ENCODE measurements at regions not wholly inside any gene's neighbourhood (a gene's known extent, or its start where the extent isn't known, plus 50 kb on each side); places are given as distances from the start of the nearest gene placed in this dataset.

DNA sequence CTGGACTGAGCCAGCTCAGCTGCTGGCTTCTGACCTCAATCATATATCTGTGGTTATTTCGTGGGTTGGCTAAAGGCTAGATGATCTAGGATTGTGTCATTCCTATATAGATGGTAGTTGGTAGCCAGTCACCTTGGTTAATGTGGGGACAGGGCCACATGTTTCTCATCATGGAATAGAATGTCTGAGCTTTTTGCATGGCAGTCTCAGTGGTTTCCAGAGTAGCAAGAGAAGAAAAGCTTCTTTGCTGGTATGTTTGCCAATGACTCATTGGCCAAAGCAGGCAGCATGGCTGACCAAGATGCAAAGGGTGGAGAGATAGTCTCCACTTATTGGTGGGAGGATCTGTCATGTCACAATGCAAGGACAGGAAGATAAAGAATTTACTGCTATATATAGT, 746.4 kb upstream of the FLRT2 start:
- DNase-seq = no peak

DNA sequence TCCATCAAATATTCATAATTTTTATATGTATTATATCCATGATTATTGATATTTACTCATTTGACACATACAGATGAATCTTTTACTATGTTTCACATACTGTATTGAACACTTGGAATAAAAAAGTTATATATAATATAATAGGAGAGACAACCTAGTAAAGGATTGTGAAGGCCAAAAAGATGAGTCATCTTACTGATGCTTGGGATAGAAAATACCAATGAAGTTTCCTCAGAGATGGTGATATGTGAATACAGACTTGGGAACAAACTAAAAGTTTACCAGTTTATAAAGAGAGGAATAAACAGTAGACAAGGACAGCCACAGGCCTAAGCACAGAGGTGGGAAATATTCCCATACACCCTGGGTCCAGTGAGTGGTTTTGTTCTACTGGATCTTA, 743.9 kb upstream of the FLRT2 start:
- no peak for DNase-seq

DNA sequence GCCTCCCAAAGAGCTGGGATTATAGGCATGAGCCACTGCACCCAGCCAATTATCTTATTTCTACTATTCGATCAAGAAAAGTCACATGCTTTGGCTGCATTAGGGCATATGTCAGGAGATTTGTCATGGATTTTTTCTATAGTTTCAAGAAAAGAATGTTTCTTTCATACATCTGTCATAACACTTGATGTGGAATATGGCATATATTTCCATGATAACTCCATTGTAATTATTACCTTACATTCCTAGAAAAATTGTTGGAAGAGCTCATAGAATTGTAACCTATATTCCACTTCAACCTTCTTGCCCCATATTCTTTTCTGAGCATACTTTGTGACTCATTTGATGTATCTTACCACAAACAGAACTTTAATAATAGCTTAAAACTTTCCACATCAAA, 740.9 kb upstream of the FLRT2 start:
- no peak for DNase-seq

DNA sequence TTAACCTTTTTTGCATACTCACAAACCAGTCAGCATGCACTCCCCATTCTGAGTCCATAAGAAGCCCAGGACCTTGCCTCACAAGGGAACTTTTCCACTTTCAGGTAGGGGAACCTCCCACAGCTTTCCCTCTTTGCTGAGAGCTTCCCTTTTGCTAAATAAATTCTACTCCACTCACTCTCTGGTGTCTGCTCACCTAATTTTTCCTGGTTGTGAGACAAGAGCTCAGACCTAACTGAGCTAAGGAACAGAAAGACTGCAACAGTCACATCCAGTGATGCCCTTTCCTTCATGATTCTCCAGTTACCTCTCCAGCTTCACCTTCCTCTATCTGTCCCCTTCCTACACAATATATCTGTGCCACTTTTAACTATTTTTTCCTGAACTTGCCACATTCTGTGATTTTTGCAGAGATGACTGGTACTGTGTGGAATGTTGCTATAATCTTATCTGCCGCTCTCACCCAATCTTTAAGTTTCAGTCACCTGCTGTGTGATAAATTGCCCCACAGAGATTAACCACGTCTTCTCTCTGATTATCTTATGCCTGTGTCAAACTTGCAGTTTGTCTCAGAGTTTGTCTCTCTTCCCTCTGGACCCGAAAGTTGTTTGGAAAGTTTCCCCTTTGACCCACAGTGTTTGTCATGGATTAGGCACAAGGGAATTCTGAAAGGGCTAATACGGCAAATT, 737.1 kb upstream of the FLRT2 start:
- no peak for DNase-seq

DNA sequence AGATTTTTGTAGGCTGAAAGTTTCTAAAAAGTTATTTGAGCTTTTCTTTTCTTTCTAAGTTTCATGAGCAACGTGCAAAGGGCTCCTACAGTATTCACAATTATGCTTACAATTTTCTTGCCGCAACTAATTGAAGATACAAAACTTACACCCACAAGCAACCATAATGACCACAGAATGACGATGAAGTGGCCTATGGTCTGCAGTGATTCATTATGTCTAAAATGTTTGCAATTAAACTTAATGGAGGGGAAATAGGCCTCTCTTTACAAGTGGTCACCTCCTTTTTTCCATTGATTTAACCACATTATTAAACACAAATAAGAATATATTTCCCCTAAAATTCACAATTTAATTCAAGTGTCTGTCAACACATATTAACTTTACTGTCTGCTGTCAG, 732.6 kb upstream of the FLRT2 start:
- no peak for DNase-seq

DNA sequence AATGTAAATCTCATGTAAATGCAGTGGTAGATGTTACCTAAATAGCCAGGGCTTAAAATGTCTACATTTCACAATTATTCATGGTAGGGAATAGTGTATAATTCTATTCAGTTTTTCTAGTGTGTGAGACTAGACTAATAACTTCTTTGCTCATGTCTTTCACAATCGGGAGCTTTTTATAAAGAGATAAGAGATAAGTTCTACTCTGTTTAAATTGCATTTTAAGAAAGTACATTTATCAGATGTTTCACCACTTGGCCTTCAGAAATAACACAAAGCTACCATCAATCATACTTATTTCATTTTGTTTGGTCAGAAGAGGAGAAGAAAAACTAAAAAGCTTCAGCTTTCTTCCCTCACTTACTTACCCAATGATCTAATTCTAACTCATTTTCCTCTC, 725.5 kb upstream of the FLRT2 start:
- DNase-seq = no peak

DNA sequence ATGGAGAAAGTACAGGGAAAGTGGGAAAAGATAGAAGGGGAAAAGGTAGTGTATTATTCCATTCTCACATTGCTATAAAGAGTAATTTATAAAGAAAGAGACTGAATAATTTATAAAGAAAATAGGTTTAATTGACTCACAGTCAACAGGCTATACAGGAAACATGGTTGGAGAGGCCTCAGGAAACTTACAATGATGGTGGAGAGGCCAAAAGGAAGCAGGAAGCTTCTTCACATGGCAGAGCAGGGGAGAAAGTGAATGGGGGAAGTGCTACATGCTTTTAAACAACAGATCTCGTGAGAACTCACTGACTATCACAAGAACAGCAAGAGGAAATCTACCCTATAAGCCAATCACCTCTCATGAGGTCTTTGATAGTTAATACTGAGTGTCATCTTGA, 725.0 kb upstream of the FLRT2 start:
- DNase-seq = no peak

DNA sequence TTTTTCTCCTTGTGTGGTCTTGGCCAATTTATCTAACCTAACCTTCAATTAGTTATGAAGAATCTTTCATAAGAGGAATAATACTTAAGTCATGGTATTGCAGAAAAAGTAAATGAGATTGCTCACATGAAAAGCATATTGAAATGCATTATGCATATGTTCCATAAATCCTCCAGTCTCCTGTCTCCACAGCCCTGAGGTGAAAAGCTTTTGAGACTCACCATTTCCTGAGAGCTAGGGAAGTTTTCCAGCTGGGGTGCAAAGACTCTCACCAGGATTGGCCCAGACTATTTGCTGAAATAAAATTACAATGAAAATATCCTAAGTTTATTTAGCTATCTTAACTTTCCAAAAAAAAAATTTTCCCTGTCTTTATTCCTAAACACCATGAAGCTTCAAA, 723.8 kb upstream of the FLRT2 start:
- no peak for DNase-seq

DNA sequence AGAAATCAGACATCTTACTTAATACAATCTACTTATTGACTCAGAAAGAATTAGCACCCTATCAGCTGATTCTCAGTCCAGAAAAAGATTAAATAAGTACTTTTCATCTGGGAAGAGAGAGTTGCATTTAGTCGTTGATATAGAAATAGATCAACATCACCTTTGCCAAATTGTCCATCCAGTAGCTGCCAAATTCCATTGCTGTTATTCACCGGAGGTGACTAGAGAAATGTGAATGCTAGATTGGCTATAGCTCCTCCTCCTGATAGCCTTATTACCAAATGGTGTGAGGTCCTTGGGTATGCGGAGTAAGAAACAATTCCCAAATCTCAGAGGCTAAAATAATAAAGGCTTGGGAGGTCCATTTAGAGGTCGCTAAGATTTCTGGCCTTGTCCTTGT, 723.3 kb upstream of the FLRT2 start:
- no peak for DNase-seq

DNA sequence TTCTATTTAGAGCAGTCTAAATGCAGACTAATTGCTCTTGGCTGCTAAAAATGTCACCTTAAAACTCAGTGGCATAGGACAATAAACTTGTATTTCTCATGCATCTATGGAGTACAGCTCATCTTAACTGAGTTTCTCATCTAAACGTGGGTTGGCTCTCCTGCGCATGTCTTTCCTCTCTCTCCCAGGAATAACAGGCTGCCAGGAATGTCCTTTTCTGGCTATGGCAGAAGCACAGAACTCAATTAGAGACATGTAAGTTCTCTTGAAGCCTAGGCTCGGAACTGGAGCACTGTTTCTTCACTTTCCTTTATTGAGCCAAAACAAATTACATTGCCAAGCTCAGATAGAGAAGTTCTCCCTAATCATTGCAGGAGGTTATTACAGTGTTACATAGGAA, 722.3 kb upstream of the FLRT2 start:
- no peak for DNase-seq

DNA sequence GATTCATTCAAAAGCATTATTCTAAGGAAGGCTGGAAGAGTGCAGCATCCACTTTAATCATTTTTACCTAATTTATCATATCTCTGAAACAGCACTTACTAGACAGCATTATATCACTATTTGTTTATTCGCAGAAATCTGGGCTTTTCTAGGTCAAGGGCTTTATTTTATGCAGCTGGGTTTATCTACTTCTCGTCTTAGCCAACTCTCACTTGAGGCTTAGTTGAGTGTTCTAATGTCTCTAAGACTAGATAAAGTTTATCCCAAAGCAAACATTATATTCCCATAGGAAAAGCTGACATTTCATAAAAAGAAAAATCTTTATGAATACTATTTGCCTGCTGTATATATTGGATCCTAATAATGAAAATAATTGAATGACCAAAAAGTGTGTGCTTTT, 720.8 kb upstream of the FLRT2 start:
- no peak for DNase-seq

DNA sequence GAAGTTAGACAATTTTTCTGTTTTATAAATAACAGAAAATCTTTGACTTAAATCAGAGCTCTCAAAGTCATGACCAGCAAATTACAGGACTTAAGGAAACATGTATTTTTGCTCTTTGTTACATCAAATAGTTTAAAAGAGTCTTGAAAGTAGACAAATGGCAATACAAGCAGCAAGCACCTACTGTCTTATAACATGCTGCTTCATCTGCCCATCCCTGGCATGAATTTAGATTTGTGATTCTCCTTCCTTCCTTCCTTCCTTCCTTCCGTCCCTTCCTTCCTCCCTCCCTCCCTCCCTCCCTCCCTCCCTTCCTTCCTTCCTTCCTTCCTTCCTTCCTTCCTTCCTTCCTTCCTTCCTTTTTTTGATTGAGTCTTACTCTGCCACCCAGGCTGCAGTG, 715.6 kb upstream of the FLRT2 start:
- DNase-seq = no peak

DNA sequence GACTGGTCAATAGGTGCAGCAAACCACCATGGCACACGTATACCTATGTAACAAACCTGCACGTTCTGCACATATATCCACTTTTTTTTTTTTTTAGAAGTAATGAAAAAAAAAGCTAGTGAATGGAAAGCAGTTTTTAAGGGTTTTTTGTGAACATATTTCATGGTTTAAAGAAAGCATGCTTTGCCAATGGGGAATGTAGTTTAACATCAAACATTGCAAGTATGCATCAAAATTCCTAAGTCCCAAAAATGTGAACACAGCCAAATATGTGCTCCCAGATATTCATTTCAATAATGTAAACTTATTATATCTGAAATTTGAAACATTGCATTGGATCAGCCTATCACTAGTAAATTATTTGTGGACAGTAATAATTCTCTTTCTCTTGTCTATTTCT, 710.4 kb upstream of the FLRT2 start:
- DNase-seq = no peak

DNA sequence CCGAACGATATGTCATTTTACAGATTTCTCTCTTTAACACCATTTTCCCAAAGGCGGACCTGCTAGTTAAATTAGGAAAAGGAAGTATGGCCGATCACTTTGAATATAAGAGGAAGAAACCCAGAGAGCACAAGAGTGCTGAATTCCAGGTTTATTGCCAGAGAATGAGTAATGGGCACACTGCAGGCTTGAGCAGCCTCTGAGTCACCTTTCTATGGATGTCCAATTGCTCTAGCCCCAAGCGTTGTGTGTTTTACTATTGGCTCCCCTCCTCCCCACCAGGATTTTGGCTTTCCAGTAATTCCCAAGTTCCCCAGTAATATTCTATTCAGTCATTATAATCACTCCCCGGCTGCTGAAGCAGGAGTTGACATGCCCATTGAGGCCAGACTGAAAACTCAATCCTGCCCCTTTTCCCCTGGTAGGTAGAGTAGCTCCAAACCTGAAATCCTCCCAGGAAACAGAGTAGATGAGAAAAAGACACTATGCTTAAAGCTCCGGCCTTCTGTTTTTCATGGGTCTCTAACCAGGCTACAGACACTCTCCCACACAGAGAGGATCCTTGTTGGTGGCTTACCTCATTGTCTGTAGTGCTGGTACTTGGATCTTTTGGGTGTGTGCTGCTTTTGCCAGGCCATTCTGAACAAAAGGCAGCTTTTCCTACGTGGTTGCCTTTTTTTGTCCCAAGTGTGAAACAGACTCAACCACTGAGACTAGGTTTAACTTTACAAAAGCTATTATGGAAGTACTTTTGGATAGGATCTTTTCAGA, 704.3 kb upstream of the FLRT2 start:
- no peak for DNase-seq

DNA sequence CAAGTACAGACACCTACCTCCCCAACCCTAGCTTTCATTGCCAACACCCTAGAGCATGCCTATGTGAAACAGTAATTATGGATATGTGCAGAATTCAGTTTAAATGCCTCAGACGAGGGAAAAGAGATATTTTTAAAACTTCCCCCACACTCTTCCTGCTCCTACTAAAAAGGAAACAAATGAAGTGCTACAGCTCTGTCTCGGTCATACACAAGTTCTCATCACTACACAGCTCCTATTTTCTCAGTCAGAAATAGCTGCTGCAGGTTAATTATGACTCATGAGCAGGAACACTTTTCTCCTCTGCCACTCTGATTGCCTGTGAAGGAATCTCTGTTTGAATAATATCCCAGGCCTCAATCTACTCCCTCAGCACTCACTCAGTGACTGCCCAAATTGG, 703.6 kb upstream of the FLRT2 start:
- no peak for DNase-seq

DNA sequence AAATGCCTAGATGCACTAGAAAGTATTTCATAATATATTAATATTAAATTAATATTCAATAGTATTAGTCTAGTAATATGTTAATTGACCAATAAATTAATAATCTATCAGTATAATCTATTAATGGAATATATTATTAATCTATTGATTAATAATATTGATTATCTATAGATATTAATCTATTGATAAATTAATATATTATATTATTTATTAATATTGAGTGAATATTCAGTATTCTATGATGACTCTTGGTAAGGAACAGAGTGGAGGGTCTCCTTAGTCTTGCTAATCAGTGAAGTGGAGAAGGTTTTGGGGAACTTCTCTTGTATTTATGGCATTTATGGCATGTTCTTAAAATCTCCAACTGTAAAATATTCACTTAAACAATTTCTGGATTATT, 679.3 kb upstream of the FLRT2 start:
- no peak for DNase-seq

DNA sequence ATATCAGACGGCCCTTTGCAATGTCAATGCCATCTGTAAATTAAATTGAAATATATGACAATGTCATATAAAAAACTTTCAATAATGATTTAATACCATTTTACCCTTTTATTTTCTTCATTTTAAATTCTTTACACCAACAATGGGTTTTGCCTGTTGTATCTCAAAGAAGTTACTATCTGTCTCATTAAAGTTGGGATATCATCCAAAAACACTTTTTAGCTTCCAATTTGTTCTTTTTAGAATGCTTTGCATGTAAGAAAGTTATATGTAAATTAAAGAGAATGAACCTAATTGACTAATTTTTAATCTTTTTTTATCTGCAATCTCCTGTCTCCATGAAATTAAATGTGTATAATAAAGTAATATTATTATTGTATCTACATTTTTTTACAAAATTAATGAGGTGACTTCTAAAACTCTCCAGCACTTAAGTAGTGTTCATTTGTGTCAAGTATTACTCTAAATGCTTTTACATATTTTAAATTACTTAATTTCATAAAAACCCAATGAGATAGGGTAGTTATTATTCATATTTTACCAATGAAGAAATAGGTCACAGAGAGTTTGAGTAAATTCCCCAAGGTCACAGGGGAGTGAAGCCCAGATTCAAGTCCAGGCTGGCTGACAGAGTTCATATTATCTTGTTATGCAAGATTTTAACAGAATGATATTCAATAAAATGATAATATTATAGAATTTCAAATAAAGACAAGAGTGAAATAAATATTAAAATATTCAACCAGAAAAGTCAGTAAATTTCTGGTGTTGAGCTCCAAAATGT, 673.0 kb upstream of the FLRT2 start:
- no peak for DNase-seq

DNA sequence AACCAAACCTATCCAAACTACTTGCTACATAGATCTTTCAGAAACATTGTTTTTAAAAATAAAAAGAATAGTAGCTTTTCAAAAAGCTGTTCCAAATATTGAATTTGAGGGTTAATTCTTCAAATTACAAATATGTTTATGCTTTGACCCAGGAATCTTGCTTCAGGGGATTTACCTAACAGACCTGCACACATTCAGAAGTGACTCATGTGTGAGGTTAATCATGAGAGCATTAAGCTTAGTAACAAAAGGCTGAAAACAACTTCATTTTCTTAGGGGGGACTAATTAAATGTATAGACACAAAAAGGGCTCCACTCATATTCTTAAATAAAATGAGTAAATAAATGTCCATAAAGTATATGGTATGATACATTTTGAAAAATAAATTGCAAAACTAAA, 672.4 kb upstream of the FLRT2 start:
- no peak for DNase-seq

DNA sequence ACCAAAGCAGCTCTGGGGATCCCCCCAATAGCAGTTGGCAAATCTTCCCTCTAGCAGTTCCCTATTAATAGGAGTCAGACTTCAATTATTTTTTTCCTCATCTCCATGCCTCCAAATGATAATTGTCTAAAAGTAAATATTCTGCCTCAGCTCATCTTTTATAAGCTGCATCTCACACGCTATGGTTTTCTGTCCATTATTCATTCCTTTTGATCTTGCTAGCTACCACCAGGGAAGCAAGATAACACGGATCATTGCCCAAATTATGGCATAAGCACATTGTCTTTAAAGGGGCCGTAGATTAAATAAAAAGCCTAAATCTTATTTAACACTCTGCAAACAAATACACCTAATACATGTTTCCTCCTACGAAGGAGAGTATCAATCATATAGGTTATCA, 670.8 kb upstream of the FLRT2 start:
- DNase-seq = no peak

DNA sequence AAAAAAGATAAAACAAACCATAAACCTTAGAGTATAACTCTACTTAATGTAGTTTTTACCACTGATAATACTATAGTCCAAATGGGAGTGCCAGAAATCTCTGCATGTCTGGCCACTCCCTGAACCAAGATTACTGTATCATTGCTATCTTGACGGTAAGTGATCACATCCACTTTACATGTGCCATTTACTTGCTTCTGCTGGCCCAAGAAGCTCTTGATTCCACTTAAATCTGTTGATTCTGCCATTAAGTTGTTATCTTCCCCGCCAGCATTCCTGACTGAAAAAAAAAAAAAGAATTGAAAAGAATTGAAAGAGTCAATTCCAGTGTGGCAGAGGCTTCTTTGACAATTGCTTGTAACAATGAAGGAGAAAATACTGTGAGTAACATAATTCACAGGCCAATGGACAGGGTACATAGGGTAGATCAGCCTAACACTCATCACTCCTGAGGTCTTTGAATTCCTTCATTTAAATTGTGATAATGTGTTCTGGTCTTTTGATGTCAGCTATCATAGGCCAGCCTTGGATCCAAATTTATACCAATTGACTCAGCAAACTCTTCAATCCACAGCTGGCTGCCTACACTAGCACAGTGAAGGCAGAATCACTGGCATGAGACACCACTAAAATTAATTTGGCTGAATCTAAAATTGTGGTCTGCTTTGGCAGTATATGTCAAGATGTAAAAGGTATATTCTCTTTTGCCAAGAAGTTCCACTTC, 665.2 kb upstream of the FLRT2 start:
- DNase-seq = no peak

DNA sequence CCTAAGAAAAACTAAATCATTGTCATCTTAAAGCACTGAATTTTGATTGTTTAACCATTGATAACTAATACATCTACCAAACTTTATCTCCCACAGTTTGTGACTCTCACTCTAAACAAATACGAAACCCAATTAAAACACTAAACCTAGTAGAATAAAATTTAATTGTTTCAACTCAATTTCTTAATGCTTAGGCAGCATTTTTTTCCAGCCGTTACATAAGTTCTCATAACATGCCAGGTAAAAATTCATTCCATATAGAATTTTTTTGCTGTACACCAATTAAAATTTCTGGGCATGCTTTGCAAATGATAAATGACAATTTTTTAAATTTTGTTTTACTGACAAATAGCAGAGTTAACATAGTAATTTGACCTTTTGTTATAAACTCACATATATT, 658.2 kb upstream of the FLRT2 start:
- no peak for DNase-seq

DNA sequence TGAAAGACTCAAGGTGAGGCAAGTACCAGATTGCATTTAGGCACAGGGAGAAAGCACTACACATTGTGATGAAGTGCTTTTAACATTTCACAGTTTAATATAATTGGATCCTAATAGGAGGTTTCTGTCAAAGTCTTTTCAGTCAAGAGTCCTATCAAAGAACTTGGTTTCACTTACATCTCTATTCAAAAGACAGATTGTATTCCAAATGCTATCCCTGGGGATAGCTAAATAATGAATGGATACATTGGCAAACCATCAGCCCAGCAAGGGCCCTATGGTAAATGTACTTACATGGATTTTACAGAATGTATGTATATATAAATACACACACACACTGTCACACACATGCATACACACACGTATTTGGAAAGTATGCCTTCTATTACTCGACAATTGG, 655.5 kb upstream of the FLRT2 start:
- no peak for DNase-seq

DNA sequence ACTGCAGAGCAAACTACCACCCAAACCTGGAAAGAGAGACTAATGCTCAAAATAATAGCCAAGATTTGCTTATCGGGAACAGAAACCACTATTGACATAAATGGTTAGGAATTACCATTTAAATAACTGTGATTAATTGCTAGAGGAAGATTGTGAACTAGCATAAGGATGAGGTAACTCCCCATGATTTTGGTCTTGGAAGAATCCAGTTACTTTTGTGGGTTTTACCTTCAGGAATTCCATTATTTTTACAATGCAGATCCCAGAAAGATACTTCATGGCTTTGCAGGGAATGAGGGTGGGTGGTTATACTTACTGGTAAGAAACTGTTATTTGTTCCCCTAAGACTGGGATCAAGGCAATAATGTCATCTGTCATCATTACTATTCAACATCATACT, 652.9 kb upstream of the FLRT2 start:
- DNase-seq = no peak

DNA sequence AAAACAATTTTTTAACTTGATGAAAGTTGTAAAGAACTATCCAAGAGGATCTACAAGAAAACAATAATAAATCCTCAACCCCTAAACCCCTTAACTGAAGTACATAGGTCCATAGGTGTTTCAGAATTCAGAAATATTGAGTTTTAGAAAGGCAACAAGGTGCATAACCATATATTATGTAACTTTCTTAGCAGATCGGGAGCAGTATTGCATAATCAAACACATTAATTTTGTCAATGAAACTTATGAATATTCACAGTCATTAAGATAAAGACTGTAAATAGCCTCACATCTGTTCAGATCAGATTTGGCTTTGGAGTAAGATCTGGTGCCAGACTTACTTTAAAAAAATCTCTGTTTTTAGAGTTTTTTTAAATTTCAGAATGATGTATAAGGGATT, 647.1 kb upstream of the FLRT2 start:
- no peak for DNase-seq
